SU-DHL-6 (cell line): ENCODE measurements at regions not wholly inside any gene's neighbourhood (a gene's known extent, or its start where the extent isn't known, plus 50 kb on each side); places are given as distances from the start of the nearest gene placed in this dataset.
"Not testable (repeated sequence)": the region's sequence is repeated elsewhere in the genome, so short reads cannot be mapped to it uniquely, and the experiment has no call there.

Experiments
- H2AFZ ChIP-seq: fragments of 200-600 bp; sonication (generic); 2 replicates; pipeline ENCODE4 v1.6.1; 2014; ENCODE audit warnings: low read depth, mild to moderate bottlenecking, moderate library complexity, mixed read lengths, antibody characterized with exemption, low read length; ENCODE audit not compliant: severe bottlenecking
- H3F3A ChIP-seq: fragments of 200-600 bp; shearing (Covaris generic); 2 replicates; pipeline ENCODE4 v1.6.0; 2016; ENCODE audit warnings: antibody characterized with exemption, mild to moderate bottlenecking; ENCODE audit not compliant: insufficient read depth
- H3K27ac ChIP-seq: fragments of 200-600 bp; sonication (generic); 2 replicates; pipeline ENCODE4 v1.5.1; 2016; ENCODE audit warnings: low read depth, mild to moderate bottlenecking, low read length, moderate library complexity, mixed read lengths
- H3K27me3 ChIP-seq: fragments of 200-600 bp; sonication (generic), shearing (Covaris generic); 2 replicates; pipeline ENCODE4 v1.6.0; 2014; ENCODE audit warnings: mild to moderate bottlenecking, low read length
- H3K36me3 ChIP-seq: fragments of 200-600 bp; sonication (generic); 2 replicates; pipeline ENCODE4 v1.6.1; 2014; ENCODE audit warnings: mild to moderate bottlenecking, low read length, mixed read lengths
- H3K4me2 ChIP-seq: fragments of 300-600, 200-600 bp; shearing (Covaris generic), sonication (generic); 2 replicates; pipeline ENCODE4 v1.6.0; 2014; ENCODE audit warnings: low read length, low read depth, mild to moderate bottlenecking; ENCODE audit not compliant: poor library complexity, severe bottlenecking
- H3K4me3 ChIP-seq: fragments of 200-600 bp; sonication (generic); 2 replicates; pipeline ENCODE4 v1.5.1; 2014; ENCODE audit warnings: antibody characterized with exemption, low read length, mild to moderate bottlenecking, mixed read lengths; ENCODE audit not compliant: insufficient read depth, poor library complexity, severe bottlenecking
- H3K79me2 ChIP-seq: fragments of 200-600 bp; sonication (generic); 2 replicates; pipeline ENCODE4 v1.6.1; 2014; ENCODE audit warnings: mild to moderate bottlenecking, low read length, moderate library complexity; ENCODE audit not compliant: insufficient read depth
- H3K9ac ChIP-seq: fragments of 200-600 bp; sonication (generic); 2 replicates; pipeline ENCODE4 v1.7.0; 2014; ENCODE audit warnings: mild to moderate bottlenecking, low read length
- H3K9me2 ChIP-seq: fragments of 200-600 bp; sonication (generic); replicated peaks from 2 replicates; pipeline ENCODE4 v1.6.1; 2014; ENCODE audit warnings: low read length; ENCODE audit not compliant: insufficient read depth
- H3K9me3 ChIP-seq: fragments of 200-600 bp; sonication (generic); 2 replicates; pipeline ENCODE4 v1.6.1; 2014; ENCODE audit warnings: low read length, mixed read lengths; ENCODE audit not compliant: insufficient read depth
- H4K20me1 ChIP-seq: fragments of 200-600 bp; sonication (generic); 2 replicates; pipeline ENCODE4 v1.6.1; 2014; ENCODE audit warnings: low read depth, mild to moderate bottlenecking, antibody characterized with exemption, low read length, moderate library complexity, mixed read lengths
- CTCF ChIP-seq: fragments of 200-600 bp; sonication (generic); IDR thresholded peaks from one replicate; pipeline ENCODE4 v1.5.1; 2017; ENCODE audit warnings: antibody characterized with exemption, mild to moderate bottlenecking, low read length, moderate library complexity; ENCODE audit not compliant: insufficient read depth, poor library complexity, severe bottlenecking
- EZH2phosphoT487 ChIP-seq: fragments of 200-600 bp; sonication (generic), shearing (Covaris generic); conservative IDR thresholded peaks from 2 replicates; pipeline ENCODE4 v1.6.1; 2018; ENCODE audit warnings: mild to moderate bottlenecking, antibody characterized with exemption, low read length, moderate library complexity, mixed read lengths

GRCh38 chr6:9233226-9233625 lies 797.9 kb upstream of the SLC35B3 start:
- no peaks in the 10 kb centered on the region for H4K20me1 ChIP-seq
- H3K27me3 ChIP-seq, result no peaks in the 10 kb centered on the region
- no peak overlapping the region for H3K4me3 ChIP-seq
- no peaks in the 10 kb centered on the region for H3K9me2 ChIP-seq
- no peak overlapping the region for H3K27ac ChIP-seq
- H3K9ac ChIP-seq, result no peak overlapping the region
- TF ChIP-seq CTCF (no peak), EZH2phosphoT487 (no peak)
- H3K79me2 ChIP-seq, result no peaks in the 10 kb centered on the region
- no peak overlapping the region for H3K4me2 ChIP-seq
- no peaks in the 10 kb centered on the region for H3F3A ChIP-seq
- no peak overlapping the region for H2AFZ ChIP-seq
- H3K36me3 ChIP-seq, result no peaks in the 10 kb centered on the region
- H3K9me3 ChIP-seq, result no peaks in the 10 kb centered on the region

- no peaks in the 10 kb centered on the region for H3K79me2 ChIP-seq
- no peak for TF ChIP-seq EZH2phosphoT487
- no peak for TF ChIP-seq CTCF
- no peak overlapping the region for H3K4me3 ChIP-seq
- H3F3A ChIP-seq, result no peaks in the 10 kb centered on the region
- no peak overlapping the region for H3K4me2 ChIP-seq
- H3K9me3 ChIP-seq, result 0 out of 2 replicates have a peak, but pooled peaks cover 5% of the 10 kb centered on the region
- H3K9me2 ChIP-seq, result no peaks in the 10 kb centered on the region
- H3K36me3 ChIP-seq, result no peaks in the 10 kb centered on the region
- H4K20me1 ChIP-seq, result no peaks in the 10 kb centered on the region
- no peak overlapping the region for H3K9ac ChIP-seq
- H3K27me3 ChIP-seq, result no peaks in the 10 kb centered on the region
- no peak overlapping the region for H2AFZ ChIP-seq
- H3K27ac ChIP-seq, result no peak overlapping the region
These were observed 790.1 kb upstream of the SLC35B3 start for GRCh38 chr6:9225441-9225871.

- 0 out of 2 replicates have a peak, but pooled peaks cover 5% of the 10 kb centered on the region for H3K9me3 ChIP-seq
- H3F3A ChIP-seq, result no peaks in the 10 kb centered on the region
- H3K9me2 ChIP-seq, result no peaks in the 10 kb centered on the region
- TF ChIP-seq EZH2phosphoT487, result no peak
- TF ChIP-seq CTCF, result no peak
- H3K9ac ChIP-seq, result no peak overlapping the region
- H3K4me3 ChIP-seq, result no peak overlapping the region
- H3K4me2 ChIP-seq, result no peak overlapping the region
- H3K27me3 ChIP-seq, result no peaks in the 10 kb centered on the region
- H2AFZ ChIP-seq, result no peak overlapping the region
- H3K79me2 ChIP-seq, result no peaks in the 10 kb centered on the region
- H3K36me3 ChIP-seq, result no peaks in the 10 kb centered on the region
- no peak overlapping the region for H3K27ac ChIP-seq
- no peaks in the 10 kb centered on the region for H4K20me1 ChIP-seq
These were observed 789.2 kb upstream of the SLC35B3 start for GRCh38 chr6:9224539-9224938.

- not testable (repeated sequence) for H3K27me3 ChIP-seq, H3K4me2 ChIP-seq, H3K27ac ChIP-seq, H3F3A ChIP-seq, H3K9ac ChIP-seq, H2AFZ ChIP-seq, H3K36me3 ChIP-seq, H3K79me2 ChIP-seq, H3K9me3 ChIP-seq, H3K4me3 ChIP-seq, H3K9me2 ChIP-seq, H4K20me1 ChIP-seq
These were observed 778.4 kb upstream of the SLC35B3 start for GRCh38 chr6:9213717-9214116.
